CD4-positive, alpha-beta T cell (primary cell): ENCODE measurements at regions not wholly inside any gene's neighbourhood (a gene's known extent, or its start where the extent isn't known, plus 50 kb on each side); places are given as distances from the start of the nearest gene placed in this dataset.

ENCODE experiments used
- ATAC-seq: fragments of 200-7000 bp; cut with Tn5 transposase; one replicate; pipeline ENCODE4 v1.10.0; 2022; ENCODE audit warnings: mild to moderate bottlenecking; ENCODE audit not compliant: poor library complexity
- CTCF ChIA-PET: fragments of 350-600 bp; sonication (Branson Sonifier 250); formaldehyde crosslinking; loops from one replicate; lab custom pipeline; 2021; ENCODE audit warnings: antibody characterized with exemption, inconsistent platforms; lab: Charles Lee
- POLR2A ChIA-PET: fragments of 350-600 bp; sonication (Branson Sonifier 250); formaldehyde crosslinking; loops from one replicate; lab custom pipeline; 2021; ENCODE audit warnings: antibody characterized with exemption, inconsistent platforms; lab: Charles Lee
- DNase-seq, 14 experiments: peaks; one replicate each; pipeline ENCODE4 v3.0.0-alpha.2; 2013 to 2020; ENCODE audit warnings: mixed read lengths in 2 of 14
- H3K27ac ChIP-seq, 2 donors: one replicate each; pipeline versions ENCODE4 v1.5.1 to v1.7.0; 2013; ENCODE audit warnings: low read length in 2 of 2, low read depth in 1 of 2, mild to moderate bottlenecking in 1 of 2
- H3K27me3 ChIP-seq, 2 experiments: 1 replicate in 1 of 2; 2 replicates in 1 of 2; pipeline versions ENCODE4 v1.6.1 to v1.7.0; 2013; ENCODE audit warnings: low read length in 2 of 2, control low read depth in 1 of 2, mild to moderate bottlenecking in 1 of 2, moderate library complexity in 1 of 2; ENCODE audit not compliant: insufficient read depth in 2 of 2, control insufficient read depth in 1 of 2
- H3K36me3 ChIP-seq: one replicate; pipeline ENCODE4 v1.6.1; 2013; ENCODE audit warnings: low read length, control low read depth; ENCODE audit not compliant: insufficient read depth
- H3K4me1 ChIP-seq: one replicate; pipeline ENCODE4 v1.6.1; 2013; ENCODE audit warnings: low read length, control low read depth; ENCODE audit not compliant: insufficient read depth
- H3K4me3 ChIP-seq: one replicate; pipeline ENCODE4 v1.5.1; 2013; ENCODE audit warnings: mild to moderate bottlenecking, low read length, moderate library complexity
- H3K9me3 ChIP-seq, 2 experiments: 1 replicate in 1 of 2; 2 replicates in 1 of 2; pipeline versions ENCODE4 v1.6.1 to v1.7.0; 2013; ENCODE audit warnings: low read length in 2 of 2, mild to moderate bottlenecking in 2 of 2, control low read depth in 1 of 2, moderate library complexity in 1 of 2; ENCODE audit not compliant: control insufficient read depth in 1 of 2, insufficient read depth in 1 of 2
- H3K27ac Mint-ChIP-seq: one replicate; pipeline ENCODE4 v1.8.0; 2020; ENCODE audit warnings: mixed read lengths
- H3K27me3 Mint-ChIP-seq: one replicate; pipeline ENCODE4 v1.8.0; 2021; ENCODE audit warnings: mixed read lengths
- H3K36me3 Mint-ChIP-seq: one replicate; pipeline ENCODE4 v1.8.0; 2021; ENCODE audit warnings: low read depth, mixed read lengths
- H3K4me1 Mint-ChIP-seq: one replicate; pipeline ENCODE4 v1.8.0; 2021; ENCODE audit warnings: low read depth, mixed read lengths
- H3K4me3 Mint-ChIP-seq: one replicate; pipeline ENCODE4 v1.8.0; 2020; ENCODE audit warnings: mild to moderate bottlenecking, mixed read lengths
- H3K9me3 Mint-ChIP-seq: one replicate; pipeline ENCODE4 v1.8.0; 2020; ENCODE audit warnings: mixed read lengths
- CTCF ChIP-seq: fragments of 200-600 bp; IDR thresholded peaks from one replicate; pipeline ENCODE4 v1.8.0; 2022; ENCODE audit warnings: antibody characterized with exemption, mild to moderate bottlenecking
- intact Hi-C, 2 experiments: fragments of 100-400 bp; cut with DNase I in 1 of 2; cut with micrococcal nuclease in 1 of 2; formaldehyde crosslinking; loops; one replicate each; pipeline versions ENCODE4 v1.15.1 to v1.9.0; 2023 to 2025; cut with DNase I, micrococcal nuclease

GRCh38 chr16:65658349-65658748 lies 536.5 kb upstream of the CDH11 start:
- Histone ChIP-seq H3K27me3 (no peaks in the 10 kb centered on the region), H3K9me3 (peaks cover 0 to 27% of the 10 kb centered on the region in 2 experiments), H3K4me3 (no peak overlapping the region), H3K4me1 (no peaks in the 10 kb centered on the region), H3K27ac (no peak overlapping the region), H3K36me3 (no peaks in the 10 kb centered on the region)
- H3K9me3 Mint-ChIP-seq: no peaks in the 10 kb centered on the region
- no peak for ATAC-seq
- CTCF ChIA-PET: no interaction called here
- no peaks in the 10 kb centered on the region for H3K27me3 Mint-ChIP-seq
- no peak overlapping the region for H3K27ac Mint-ChIP-seq
- POLR2A ChIA-PET: no interaction called here
- DNase-seq: no peak
- no peaks in the 10 kb centered on the region for H3K36me3 Mint-ChIP-seq
- no peak for TF ChIP-seq CTCF
- no peak overlapping the region for H3K4me3 Mint-ChIP-seq
- intact Hi-C loops: no loop called here
- no peaks in the 10 kb centered on the region for H3K4me1 Mint-ChIP-seq

- no peak for ATAC-seq
- H3K4me3 Mint-ChIP-seq: no peak overlapping the region
Measured at GRCh38 chr16:65657556-65657955, 535.7 kb upstream of the CDH11 start.

GRCh38 chr16:65657071-65657494 lies 535.2 kb upstream of the CDH11 start:
- no peak for DNase-seq
- Histone ChIP-seq H3K4me3 (no peak overlapping the region), H3K9me3 (peaks cover 0 to 16% of the 10 kb centered on the region in 2 experiments), H3K27me3 (no peaks in the 10 kb centered on the region), H3K36me3 (no peaks in the 10 kb centered on the region), H3K4me1 (no peaks in the 10 kb centered on the region), H3K27ac (no peak overlapping the region)
- Mint-ChIP-seq H3K9me3 (peaks cover 2% of the 10 kb centered on the region), H3K27me3 (no peaks in the 10 kb centered on the region), H3K27ac (no peak overlapping the region), H3K4me1 (no peaks in the 10 kb centered on the region), H3K4me3 (no peak overlapping the region), H3K36me3 (no peaks in the 10 kb centered on the region)
- ChIA-PET POLR2A (no interaction called here), CTCF (no interaction called here)
- intact Hi-C loops: no loop called here
- no peak for TF ChIP-seq CTCF
- ATAC-seq: no peak

More at GRCh38 chr16:65657556-65657955, 535.7 kb upstream of the CDH11 start:
- H3K27me3 Mint-ChIP-seq: no peaks in the 10 kb centered on the region
- H3K27ac Mint-ChIP-seq: no peak overlapping the region
- no peak for TF ChIP-seq CTCF
- no peaks in the 10 kb centered on the region for H3K4me1 Mint-ChIP-seq
- no peak for DNase-seq
- Histone ChIP-seq H3K36me3 (no peaks in the 10 kb centered on the region), H3K27me3 (no peaks in the 10 kb centered on the region), H3K4me1 (no peaks in the 10 kb centered on the region), H3K4me3 (no peak overlapping the region), H3K27ac (no peak overlapping the region), H3K9me3 (peaks cover 0 to 21% of the 10 kb centered on the region in 2 experiments)
- intact Hi-C loops: no loop called here
- ChIA-PET CTCF (no interaction called here), POLR2A (no interaction called here)
- H3K9me3 Mint-ChIP-seq: no peaks in the 10 kb centered on the region
- H3K36me3 Mint-ChIP-seq: no peaks in the 10 kb centered on the region
